Stomach smooth muscle (tissue), 2 donors: ENCODE measurements at regions not wholly inside any gene's neighbourhood (a gene's known extent, or its start where the extent isn't known, plus 50 kb on each side); places are given as distances from the start of the nearest gene placed in this dataset.

Experiments used
- H3K27ac ChIP-seq: one replicate; pipeline ENCODE4 v1.7.0; 2013; ENCODE audit warnings: mild to moderate bottlenecking, low read length, inconsistent platforms
- H3K27me3 ChIP-seq, 2 donors: one replicate each; pipeline ENCODE4 v1.7.0; 2013; ENCODE audit warnings: low read length in 2 of 2; ENCODE audit not compliant: insufficient read depth in 2 of 2, control insufficient read depth in 1 of 2
- H3K36me3 ChIP-seq, 2 donors: one replicate each; pipeline ENCODE4 v1.7.0; 2013; ENCODE audit warnings: low read length in 2 of 2; ENCODE audit not compliant: control insufficient read depth in 2 of 2, insufficient read depth in 2 of 2
- H3K4me1 ChIP-seq: one replicate; pipeline ENCODE4 v1.7.0; 2013; ENCODE audit warnings: low read length; ENCODE audit not compliant: control insufficient read depth, insufficient read depth
- H3K4me3 ChIP-seq, 2 donors: one replicate each; pipeline ENCODE4 v1.7.0; 2013; ENCODE audit warnings: low read length in 2 of 2
- H3K9ac ChIP-seq, 2 donors: one replicate each; pipeline ENCODE4 v1.7.0; 2013; ENCODE audit warnings: low read length in 2 of 2, mild to moderate bottlenecking in 1 of 2
- H3K9me3 ChIP-seq, 2 donors: one replicate each; pipeline ENCODE4 v1.7.0; 2013; ENCODE audit warnings: low read length in 2 of 2; ENCODE audit not compliant: control insufficient read depth in 2 of 2
- donor health status: healthy.
- donor health status: Pancreatic carcinoma.

- Histone ChIP-seq H3K27me3 (peaks cover 15 to 24% of the 10 kb centered on the region in 2 donors), H3K4me3 (no peak overlapping the region), H3K4me1 (no peaks in the 10 kb centered on the region), H3K9ac (no peak overlapping the region), H3K27ac (no peak overlapping the region), H3K36me3 (no peaks in the 10 kb centered on the region), H3K9me3 (no peaks in the 10 kb centered on the region)
Measured at GRCh38 chr1:2918441-2918840, 102.8 kb upstream of the ACTRT2 start.

- Histone ChIP-seq H3K9ac (no peak overlapping the region), H3K36me3 (no peaks in the 10 kb centered on the region), H3K4me3 (no peak overlapping the region), H3K4me1 (no peaks in the 10 kb centered on the region), H3K27ac (no peak overlapping the region), H3K27me3 (peaks cover 18 to 30% of the 10 kb centered on the region in 2 donors), H3K9me3 (no peaks in the 10 kb centered on the region)
Measured at GRCh38 chr1:2919841-2920240, 101.4 kb upstream of the ACTRT2 start.

GRCh38 chr1:2920421-2921015, 100.7 kb upstream of the ACTRT2 start:
- Histone ChIP-seq H3K27ac (no peak overlapping the region), H3K4me3 (no peak overlapping the region), H3K9ac (no peak overlapping the region), H3K27me3 (peaks cover 18 to 30% of the 10 kb centered on the region in 2 donors), H3K9me3 (no peaks in the 10 kb centered on the region), H3K36me3 (no peaks in the 10 kb centered on the region), H3K4me1 (no peaks in the 10 kb centered on the region)

- Histone ChIP-seq H3K27ac (no peak overlapping the region), H3K9me3 (no peaks in the 10 kb centered on the region), H3K36me3 (no peaks in the 10 kb centered on the region), H3K4me1 (no peaks in the 10 kb centered on the region), H3K9ac (no peak overlapping the region), H3K4me3 (no peak overlapping the region), H3K27me3 (peaks cover 18 to 30% of the 10 kb centered on the region in 2 donors)
Measured at GRCh38 chr1:2921970-2922686, 99.1 kb upstream of the ACTRT2 start.

- Histone ChIP-seq H3K4me1 (no peaks in the 10 kb centered on the region), H3K36me3 (no peaks in the 10 kb centered on the region), H3K9ac (no peak overlapping the region), H3K27me3 (peaks cover 18 to 30% of the 10 kb centered on the region in 2 donors), H3K27ac (no peak overlapping the region), H3K4me3 (no peak overlapping the region), H3K9me3 (no peaks in the 10 kb centered on the region)
Measured at GRCh38 chr1:2923351-2923750, 97.9 kb upstream of the ACTRT2 start.

- Histone ChIP-seq H3K27me3 (peaks cover 21 to 28% of the 10 kb centered on the region in 2 donors), H3K9ac (no peak overlapping the region), H3K27ac (no peak overlapping the region), H3K36me3 (no peaks in the 10 kb centered on the region), H3K9me3 (peaks cover 0 to 5% of the 10 kb centered on the region in 2 donors), H3K4me3 (no peak overlapping the region), H3K4me1 (no peaks in the 10 kb centered on the region)
Measured at GRCh38 chr1:2925291-2925690, 96.0 kb upstream of the ACTRT2 start.

- H3K4me1 ChIP-seq: no peaks in the 10 kb centered on the region
- no peaks in the 10 kb centered on the region for H3K36me3 ChIP-seq
- peaks cover 19 to 23% of the 10 kb centered on the region in 2 donors for H3K27me3 ChIP-seq
- no peak overlapping the region for H3K4me3 ChIP-seq
- H3K9ac ChIP-seq: no peak overlapping the region
- H3K27ac ChIP-seq: no peak overlapping the region
- H3K9me3 ChIP-seq: peaks cover 0 to 5% of the 10 kb centered on the region in 2 donors
Measured at GRCh38 chr1:2925918-2926317, 95.3 kb upstream of the ACTRT2 start.

- H3K4me3 ChIP-seq: no peak overlapping the region
- no peak overlapping the region for H3K27ac ChIP-seq
- peaks cover 20 to 23% of the 10 kb centered on the region in 2 donors for H3K27me3 ChIP-seq
- no peaks in the 10 kb centered on the region for H3K4me1 ChIP-seq
- no peaks in the 10 kb centered on the region for H3K36me3 ChIP-seq
- no peak overlapping the region for H3K9ac ChIP-seq
- H3K9me3 ChIP-seq: peaks cover 0 to 5% of the 10 kb centered on the region in 2 donors
Measured at GRCh38 chr1:2926447-2927055, 94.7 kb upstream of the ACTRT2 start.

GRCh38 chr1:2927393-2928360, 93.6 kb upstream of the ACTRT2 start:
- Histone ChIP-seq H3K27ac (no peak overlapping the region), H3K9ac (no peak overlapping the region), H3K9me3 (peaks cover 0 to 5% of the 10 kb centered on the region in 2 donors), H3K4me1 (no peaks in the 10 kb centered on the region), H3K4me3 (no peak overlapping the region), H3K36me3 (no peaks in the 10 kb centered on the region), H3K27me3 (peaks cover 13 to 22% of the 10 kb centered on the region in 2 donors)
